ENCODE measurements at regions not wholly inside any gene's neighbourhood (a gene's known extent, or its start where the extent isn't known, plus 50 kb on each side); places are given as distances from the start of the nearest gene placed in this dataset.
"Not testable (repeated sequence)": the region's sequence is repeated elsewhere in the genome, so short reads cannot be mapped to it uniquely, and the experiment has no call there.

DNA sequence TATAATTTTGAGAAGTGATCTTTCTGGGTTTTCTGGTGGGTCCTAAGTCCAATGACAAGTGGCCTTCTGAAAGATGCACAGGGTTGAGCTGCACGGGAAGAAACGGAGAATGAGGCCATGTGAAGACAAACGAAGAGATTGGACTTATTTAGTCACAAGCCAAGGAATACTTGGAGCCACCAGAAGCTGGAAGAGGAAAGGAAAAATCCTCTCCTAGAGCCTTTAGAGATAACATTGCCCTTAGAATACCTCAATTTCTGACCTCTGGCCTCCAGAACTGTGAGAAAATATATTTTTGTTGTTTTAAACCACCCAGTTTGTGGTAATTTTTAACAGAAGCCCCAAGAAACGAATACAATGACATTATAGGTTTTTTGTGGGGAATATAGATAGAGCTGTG is 360.5 kb upstream of the TARS1 start:
- Histone ChIP-seq H3K36me3 (ENCODE audit: control insufficient read depth, insufficient read depth, low read length) (no peaks in the 10 kb centered on the region), H3K4me1 (ENCODE audit: control insufficient read depth, insufficient read depth, low read length) (no peaks in the 10 kb centered on the region)

DNA sequence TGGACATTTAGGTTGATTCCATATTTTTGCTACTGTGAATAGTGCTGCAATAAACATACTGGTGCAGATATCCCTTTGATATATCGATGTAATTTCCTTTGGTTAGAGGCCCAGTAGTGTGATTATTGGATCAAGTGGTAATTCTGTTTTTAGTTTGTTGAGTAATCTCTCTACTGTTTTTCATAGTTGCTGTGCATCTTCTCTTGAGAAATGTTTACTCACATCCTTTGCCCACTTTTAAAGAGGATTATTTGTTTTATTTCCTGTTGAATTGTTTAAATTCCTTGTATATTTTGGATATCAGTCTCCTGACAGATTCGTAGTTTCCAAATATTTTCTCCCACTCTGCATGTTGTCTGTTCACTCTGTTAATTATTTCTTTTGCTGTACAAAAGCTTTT is 352.6 kb upstream of the TARS1 start:
- Histone ChIP-seq H3K36me3 (ENCODE audit: control insufficient read depth, insufficient read depth, low read length) (no peaks in the 10 kb centered on the region), H3K27me3 (ENCODE audit: control insufficient read depth, insufficient read depth, low read length) (no peaks in the 10 kb centered on the region), H3K4me1 (ENCODE audit: control insufficient read depth, insufficient read depth, low read length) (no peaks in the 10 kb centered on the region), H3K4me3 (ENCODE audit: low read length) (no peak overlapping the region), H3K9ac (ENCODE audit: low read length) (no peak overlapping the region), H3K9me3 (ENCODE audit: control insufficient read depth, low read length) (no peaks in the 10 kb centered on the region)

More for the DNA sequence above, 360.5 kb upstream of the TARS1 start:
- no peak overlapping the region for H3K9ac ChIP-seq (ENCODE audit: low read length)
- no peaks in the 10 kb centered on the region for H3K27me3 ChIP-seq (ENCODE audit: control insufficient read depth, insufficient read depth, low read length)
- no peaks in the 10 kb centered on the region for H3K9me3 ChIP-seq (ENCODE audit: control insufficient read depth, low read length)
- no peak overlapping the region for H3K4me3 ChIP-seq (ENCODE audit: low read length)

DNA sequence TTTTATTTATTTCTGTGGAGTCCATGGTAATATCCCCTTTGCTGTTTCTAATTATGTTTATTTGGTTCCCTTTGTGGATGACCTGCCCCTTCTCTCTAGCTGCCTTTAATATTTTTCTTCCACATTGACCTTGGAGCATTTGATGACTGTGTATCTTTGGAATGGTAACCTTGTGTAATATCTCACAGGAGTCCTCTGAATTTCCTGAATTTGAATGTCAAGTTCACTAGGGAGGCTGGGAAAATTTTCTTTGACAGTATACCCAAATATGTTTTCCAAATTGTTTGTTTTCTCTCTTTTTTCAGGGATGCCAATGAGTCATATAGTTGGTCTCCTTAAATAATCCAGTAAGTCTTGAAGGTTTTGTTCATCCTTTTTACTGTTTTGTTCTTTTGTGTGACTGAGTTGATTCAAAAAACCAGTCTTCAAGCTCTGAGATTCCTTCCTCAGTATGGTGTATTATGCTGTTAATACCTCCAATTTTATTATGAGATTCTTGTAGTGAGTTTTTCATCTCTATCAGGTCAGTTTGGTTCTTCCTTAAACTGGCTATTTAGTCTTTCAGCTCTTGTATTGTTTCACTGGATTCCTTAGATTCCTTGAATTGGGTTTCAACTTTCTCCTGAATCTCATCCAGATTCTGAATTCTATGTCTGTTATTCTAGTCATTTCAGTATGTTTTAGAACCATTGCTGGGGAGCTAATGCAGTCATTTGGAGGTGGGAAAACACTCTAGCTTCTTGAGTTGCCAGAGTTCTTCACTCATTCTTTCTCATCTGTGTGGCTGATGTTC is 349.0 kb upstream of the TARS1 start:
- Histone ChIP-seq H3K9ac (ENCODE audit: low read length) (no peak overlapping the region), H3K9me3 (ENCODE audit: control insufficient read depth, low read length) (no peaks in the 10 kb centered on the region), H3K27me3 (ENCODE audit: control insufficient read depth, insufficient read depth, low read length) (no peaks in the 10 kb centered on the region), H3K4me1 (ENCODE audit: control insufficient read depth, insufficient read depth, low read length) (no peaks in the 10 kb centered on the region), H3K4me3 (ENCODE audit: low read length) (no peak overlapping the region), H3K36me3 (ENCODE audit: control insufficient read depth, insufficient read depth, low read length) (no peaks in the 10 kb centered on the region)

DNA sequence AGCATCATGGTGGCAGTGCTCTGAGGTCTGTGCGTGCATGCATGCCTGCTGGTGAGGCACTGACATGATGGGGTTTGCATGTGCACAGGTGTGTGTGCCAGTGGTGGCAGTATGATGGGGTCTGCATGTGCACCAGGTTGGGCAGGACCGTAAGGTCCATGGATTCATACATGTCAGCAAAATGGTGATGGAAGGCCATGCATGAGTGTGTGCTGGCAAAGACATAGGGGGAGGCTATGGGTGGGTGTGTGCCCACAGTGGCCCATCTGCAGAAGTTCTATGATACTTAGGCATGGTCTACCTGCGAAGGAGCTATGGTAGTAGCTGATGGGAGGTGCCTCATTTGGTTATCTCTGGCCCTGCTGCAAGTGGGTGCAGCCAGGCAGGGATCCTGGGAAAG is 348.0 kb upstream of the TARS1 start:
- Histone ChIP-seq H3K36me3 (ENCODE audit: control insufficient read depth, insufficient read depth, low read length) (no peaks in the 10 kb centered on the region), H3K4me1 (ENCODE audit: control insufficient read depth, insufficient read depth, low read length) (no peaks in the 10 kb centered on the region), H3K4me3 (ENCODE audit: low read length) (no peak overlapping the region), H3K27me3 (ENCODE audit: control insufficient read depth, insufficient read depth, low read length) (no peaks in the 10 kb centered on the region), H3K9ac (ENCODE audit: low read length) (no peak overlapping the region), H3K9me3 (ENCODE audit: control insufficient read depth, low read length) (no peaks in the 10 kb centered on the region)

DNA sequence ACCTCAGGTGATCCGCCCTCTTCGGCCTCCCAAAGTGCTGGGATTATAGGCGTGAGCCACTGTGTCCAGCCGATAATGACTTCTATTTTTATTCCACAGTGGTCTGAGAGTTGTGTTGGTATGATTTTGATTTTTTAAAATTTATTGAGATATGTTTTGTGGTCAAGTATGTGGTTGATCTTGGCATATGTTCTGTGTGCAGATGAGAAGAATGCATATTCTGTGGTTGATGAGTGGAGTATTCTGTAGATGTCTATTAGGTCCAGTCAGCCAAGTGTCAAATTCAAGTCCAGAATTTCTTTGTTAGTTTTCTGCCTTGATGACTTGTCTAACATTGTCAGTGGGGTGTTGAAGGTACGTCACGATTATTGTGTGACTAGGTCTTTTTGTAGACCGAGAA is 338.2 kb upstream of the TARS1 start:
- H3K9ac ChIP-seq (ENCODE audit: low read length): no peak overlapping the region
- H3K27me3 ChIP-seq (ENCODE audit: control insufficient read depth, insufficient read depth, low read length): no peaks in the 10 kb centered on the region
- H3K9me3 ChIP-seq (ENCODE audit: control insufficient read depth, low read length): no peaks in the 10 kb centered on the region
- no peaks in the 10 kb centered on the region for H3K4me1 ChIP-seq (ENCODE audit: control insufficient read depth, insufficient read depth, low read length)
- no peaks in the 10 kb centered on the region for H3K36me3 ChIP-seq (ENCODE audit: control insufficient read depth, insufficient read depth, low read length)
- no peak overlapping the region for H3K4me3 ChIP-seq (ENCODE audit: low read length)

DNA sequence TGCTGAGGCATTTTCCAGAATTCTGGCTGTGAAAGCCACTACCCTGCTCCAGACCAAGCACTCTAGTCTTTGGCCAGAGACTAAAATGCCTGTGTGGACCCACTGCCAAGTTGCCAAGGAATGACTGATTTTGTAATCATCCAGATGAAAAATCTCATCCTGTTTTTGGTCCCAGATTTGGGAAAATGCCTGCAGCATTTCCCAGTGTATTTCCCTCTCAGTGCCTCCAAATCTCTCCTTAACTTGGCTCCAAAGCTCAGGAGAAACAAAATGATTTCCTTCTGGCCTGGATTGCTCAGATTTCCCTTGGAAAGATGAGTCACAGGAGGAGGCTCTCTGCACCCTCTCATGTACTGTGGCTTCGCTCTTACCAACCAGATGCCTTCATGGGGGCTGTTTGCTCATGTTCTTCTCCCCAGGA is 335.2 kb upstream of the TARS1 start:
- Histone ChIP-seq H3K36me3 (ENCODE audit: control insufficient read depth, insufficient read depth, low read length) (no peaks in the 10 kb centered on the region), H3K4me1 (ENCODE audit: control insufficient read depth, insufficient read depth, low read length) (no peaks in the 10 kb centered on the region), H3K9ac (ENCODE audit: low read length) (no peak overlapping the region), H3K27me3 (ENCODE audit: control insufficient read depth, insufficient read depth, low read length) (no peaks in the 10 kb centered on the region), H3K9me3 (ENCODE audit: control insufficient read depth, low read length) (no peaks in the 10 kb centered on the region), H3K4me3 (ENCODE audit: low read length) (no peak overlapping the region)

DNA sequence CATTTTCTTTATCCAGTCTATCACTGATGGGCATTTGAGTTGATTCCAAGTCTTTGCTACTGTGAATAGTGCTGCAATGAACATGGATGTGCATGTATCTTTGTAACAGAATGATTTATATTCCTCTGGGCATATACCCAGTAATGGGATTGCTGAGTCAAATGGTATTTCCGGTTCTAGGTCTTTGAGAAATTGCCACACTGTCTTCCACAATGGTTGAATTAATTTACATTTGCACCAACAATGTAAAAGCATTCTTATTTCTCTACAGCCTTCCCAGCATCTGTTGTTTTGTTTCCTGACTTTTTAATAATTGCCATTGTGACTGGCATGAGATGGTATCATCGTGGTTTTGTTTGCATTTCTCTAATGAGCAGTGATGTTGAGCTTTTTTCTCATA is 330.3 kb upstream of the TARS1 start:
- H3K27me3 ChIP-seq (ENCODE audit: control insufficient read depth, insufficient read depth, low read length); H3K4me1 ChIP-seq (ENCODE audit: control insufficient read depth, insufficient read depth, low read length); H3K36me3 ChIP-seq (ENCODE audit: control insufficient read depth, insufficient read depth, low read length); H3K4me3 ChIP-seq (ENCODE audit: low read length); H3K9me3 ChIP-seq (ENCODE audit: control insufficient read depth, low read length); H3K9ac ChIP-seq (ENCODE audit: low read length): not testable (repeated sequence)

DNA sequence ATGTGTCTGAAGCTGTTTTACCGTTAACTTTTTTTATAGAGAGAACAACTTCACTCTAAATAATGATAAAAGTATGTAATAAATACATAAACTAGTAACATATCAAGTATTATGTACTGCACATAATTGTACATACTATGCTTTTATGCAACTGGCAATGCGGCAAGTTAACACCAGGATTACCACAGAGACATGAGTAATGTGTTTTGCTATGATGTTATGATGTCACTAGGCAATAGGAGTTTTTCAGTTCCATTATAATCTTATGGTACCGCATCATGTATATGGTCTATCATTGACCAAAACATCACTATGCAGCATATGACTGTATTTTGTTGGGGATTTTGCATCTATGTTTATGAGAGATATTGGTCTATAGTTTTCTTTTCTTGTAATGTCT is 326.4 kb upstream of the TARS1 start:
- Histone ChIP-seq H3K27me3 (ENCODE audit: control insufficient read depth, insufficient read depth, low read length) (no peaks in the 10 kb centered on the region), H3K9me3 (ENCODE audit: control insufficient read depth, low read length) (no peaks in the 10 kb centered on the region), H3K4me3 (ENCODE audit: low read length) (no peak overlapping the region), H3K36me3 (ENCODE audit: control insufficient read depth, insufficient read depth, low read length) (no peaks in the 10 kb centered on the region), H3K9ac (ENCODE audit: low read length) (no peak overlapping the region), H3K4me1 (ENCODE audit: control insufficient read depth, insufficient read depth, low read length) (no peaks in the 10 kb centered on the region)

DNA sequence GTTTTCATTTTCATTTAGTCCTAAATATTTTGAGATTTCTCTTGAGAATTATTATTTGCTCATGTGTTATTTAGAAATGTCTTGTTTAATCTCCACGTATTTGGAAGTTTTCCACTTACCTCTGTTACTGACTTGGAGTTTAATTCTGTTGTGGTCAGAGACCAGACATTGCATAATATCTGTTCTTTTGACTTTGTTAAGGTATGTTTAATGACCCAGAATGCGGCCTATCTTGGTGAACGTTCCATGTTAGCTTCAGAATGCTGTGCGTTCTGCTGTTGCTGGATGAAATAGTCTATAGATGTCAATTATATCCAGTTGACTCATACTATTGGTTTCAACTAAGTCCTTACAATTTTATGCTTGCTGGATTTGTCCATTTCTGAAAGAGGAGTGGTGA is 325.3 kb upstream of the TARS1 start:
- Histone ChIP-seq H3K36me3 (ENCODE audit: control insufficient read depth, insufficient read depth, low read length) (no peaks in the 10 kb centered on the region), H3K9ac (ENCODE audit: low read length) (no peak overlapping the region), H3K4me1 (ENCODE audit: control insufficient read depth, insufficient read depth, low read length) (no peaks in the 10 kb centered on the region), H3K9me3 (ENCODE audit: control insufficient read depth, low read length) (no peaks in the 10 kb centered on the region), H3K27me3 (ENCODE audit: control insufficient read depth, insufficient read depth, low read length) (no peaks in the 10 kb centered on the region), H3K4me3 (ENCODE audit: low read length) (no peak overlapping the region)

DNA sequence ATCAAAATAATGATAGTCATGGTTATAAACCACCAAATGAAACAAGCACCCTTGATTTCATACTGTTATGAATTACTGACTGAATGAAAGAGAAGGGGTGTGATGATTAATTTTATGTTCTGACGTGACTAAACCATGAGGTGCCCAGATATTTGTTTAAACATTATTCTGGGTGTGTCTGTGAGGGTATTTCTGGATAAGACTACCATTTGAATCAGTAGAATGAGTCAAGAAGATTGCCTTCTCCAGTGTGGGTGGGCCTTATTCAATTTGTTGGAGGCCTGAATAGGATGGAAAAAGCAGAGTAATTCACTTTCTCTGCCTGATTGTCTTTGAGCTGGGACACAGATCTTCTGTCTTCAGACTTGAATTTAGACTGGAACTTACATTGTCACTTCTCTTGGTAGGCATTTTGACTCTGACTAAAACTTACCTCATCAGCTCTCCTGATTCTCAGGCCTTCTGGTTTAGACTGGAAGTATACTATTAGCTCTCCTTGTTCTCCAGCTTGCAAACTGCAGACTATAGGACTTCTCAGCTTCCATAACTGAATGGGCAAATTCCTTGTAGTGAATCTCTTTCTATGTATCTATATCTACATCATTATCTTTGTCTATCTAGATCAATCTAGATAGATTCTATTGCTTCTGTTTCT is 321.9 kb upstream of the TARS1 start:
- H3K9ac ChIP-seq (ENCODE audit: low read length): no peak overlapping the region
- no peaks in the 10 kb centered on the region for H3K9me3 ChIP-seq (ENCODE audit: control insufficient read depth, low read length)
- H3K4me3 ChIP-seq (ENCODE audit: low read length): no peak overlapping the region
- H3K4me1 ChIP-seq (ENCODE audit: control insufficient read depth, insufficient read depth, low read length): no peaks in the 10 kb centered on the region
- no peaks in the 10 kb centered on the region for H3K36me3 ChIP-seq (ENCODE audit: control insufficient read depth, insufficient read depth, low read length)
- no peaks in the 10 kb centered on the region for H3K27me3 ChIP-seq (ENCODE audit: control insufficient read depth, insufficient read depth, low read length)

DNA sequence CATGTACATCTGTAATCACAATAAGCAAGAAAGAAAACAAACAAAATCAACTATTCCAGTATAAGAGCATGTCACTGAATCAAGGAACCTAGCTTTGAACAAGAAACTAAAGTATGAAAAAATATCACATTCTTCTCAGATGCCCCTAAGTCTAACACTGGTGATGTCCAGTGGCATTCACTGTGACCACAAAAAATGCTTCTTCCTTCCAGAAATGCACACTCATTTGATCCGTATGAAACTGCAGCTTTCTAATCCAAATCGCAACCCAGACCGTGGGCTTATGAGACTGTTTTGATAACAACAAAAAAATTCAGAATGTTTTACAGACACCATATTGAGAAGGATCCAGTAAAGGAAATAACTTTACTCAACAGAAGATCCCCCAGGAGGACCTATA is 320.1 kb upstream of the TARS1 start:
- Histone ChIP-seq H3K9me3 (ENCODE audit: control insufficient read depth, low read length) (no peaks in the 10 kb centered on the region), H3K27me3 (ENCODE audit: control insufficient read depth, insufficient read depth, low read length) (no peaks in the 10 kb centered on the region), H3K4me3 (ENCODE audit: low read length) (no peak overlapping the region), H3K4me1 (ENCODE audit: control insufficient read depth, insufficient read depth, low read length) (no peaks in the 10 kb centered on the region), H3K36me3 (ENCODE audit: control insufficient read depth, insufficient read depth, low read length) (no peaks in the 10 kb centered on the region), H3K9ac (ENCODE audit: low read length) (no peak overlapping the region)

DNA sequence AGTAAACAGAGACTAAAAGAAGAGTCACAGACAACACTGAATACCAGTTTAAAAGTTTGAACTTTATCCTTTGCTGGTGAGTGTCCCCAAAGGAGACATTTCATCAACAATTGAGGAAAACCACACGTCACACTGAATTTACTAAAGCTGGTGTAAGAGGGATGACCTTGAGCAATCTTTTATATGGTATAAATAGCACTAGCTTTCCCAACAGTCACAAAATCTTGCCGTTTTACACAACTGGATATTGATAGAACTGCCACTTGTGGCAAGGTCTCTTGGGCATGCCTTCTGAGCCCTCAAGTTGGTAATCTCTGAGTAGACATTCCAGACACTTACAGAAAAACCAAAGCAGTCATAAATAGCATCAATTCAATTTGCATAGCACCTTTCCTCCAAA is 311.5 kb upstream of the TARS1 start:
- Histone ChIP-seq H3K27me3 (ENCODE audit: control insufficient read depth, insufficient read depth, low read length) (no peaks in the 10 kb centered on the region), H3K9ac (ENCODE audit: low read length) (no peak overlapping the region), H3K4me3 (ENCODE audit: low read length) (no peak overlapping the region), H3K4me1 (ENCODE audit: control insufficient read depth, insufficient read depth, low read length) (no peaks in the 10 kb centered on the region), H3K9me3 (ENCODE audit: control insufficient read depth, low read length) (no peaks in the 10 kb centered on the region), H3K36me3 (ENCODE audit: control insufficient read depth, insufficient read depth, low read length) (no peaks in the 10 kb centered on the region)
